NCI-H2171 (cell line): ENCODE measurements at regions not wholly inside any gene's neighbourhood (a gene's known extent, or its start where the extent isn't known, plus 50 kb on each side); places are given as distances from the start of the nearest gene placed in this dataset.

ENCODE experiments used
- DNase-seq: peaks from one replicate; lab custom pipeline; 2025; lab: John Stamatoyannopoulos, UW

DNA sequence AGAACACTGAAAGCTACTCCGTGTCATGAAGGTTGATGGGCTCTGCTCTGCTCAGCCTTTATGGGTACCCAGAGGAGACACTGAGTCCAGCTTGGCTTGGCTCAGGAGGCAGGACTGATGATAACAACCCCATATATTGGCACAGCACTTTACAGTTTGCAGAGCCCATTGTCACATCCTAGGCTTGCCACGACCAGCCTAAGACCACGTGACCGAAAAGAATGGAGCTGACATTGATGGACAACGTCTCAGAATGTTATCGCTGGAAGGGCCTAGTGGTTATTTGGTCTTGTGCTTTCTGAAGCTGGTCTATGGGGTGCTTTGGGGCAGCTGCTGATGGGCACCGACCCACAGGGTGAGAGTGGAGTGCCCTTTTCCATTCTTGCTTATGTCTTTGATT, 72.9 kb upstream of the RUNX3 start:
- no peak for DNase-seq

DNA sequence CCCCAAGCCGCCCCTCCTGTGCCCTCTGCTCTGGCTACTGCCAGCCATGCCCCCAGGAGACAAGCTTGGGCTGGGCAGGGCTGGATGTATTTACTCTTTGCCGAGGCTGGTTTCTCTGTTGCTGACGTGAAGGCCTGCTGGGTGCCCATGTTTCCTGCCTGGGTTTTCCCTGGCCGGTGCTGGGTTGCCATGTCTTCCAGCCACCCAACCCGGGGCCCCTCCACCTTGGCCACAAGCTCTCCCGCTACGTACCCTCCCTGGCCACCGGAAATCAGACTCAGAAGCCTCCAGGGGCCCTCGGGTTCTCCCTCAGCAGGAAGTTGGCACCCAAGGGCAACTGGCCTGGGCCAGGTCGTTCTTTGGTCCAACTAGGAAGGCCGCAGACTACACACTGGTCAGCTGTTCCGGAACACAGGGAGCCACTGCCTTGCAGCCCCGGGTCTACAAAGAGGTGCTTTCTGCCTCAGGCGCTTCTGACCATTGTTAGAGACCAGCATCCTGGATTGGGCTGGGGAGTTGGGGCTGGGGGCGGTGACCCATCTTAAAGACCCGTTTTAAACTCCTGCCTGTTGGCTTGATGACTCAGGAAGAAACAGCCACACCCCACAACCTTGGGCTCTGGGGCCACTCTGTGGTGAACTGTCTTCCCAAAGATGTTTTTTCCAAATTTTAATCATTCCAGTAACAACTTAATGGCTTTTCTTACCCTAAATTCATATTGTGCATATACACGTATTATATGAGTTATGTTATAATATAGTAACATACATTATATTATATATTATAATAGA, 71.2 kb upstream of the RUNX3 start:
- DNase-seq: no peak

DNA sequence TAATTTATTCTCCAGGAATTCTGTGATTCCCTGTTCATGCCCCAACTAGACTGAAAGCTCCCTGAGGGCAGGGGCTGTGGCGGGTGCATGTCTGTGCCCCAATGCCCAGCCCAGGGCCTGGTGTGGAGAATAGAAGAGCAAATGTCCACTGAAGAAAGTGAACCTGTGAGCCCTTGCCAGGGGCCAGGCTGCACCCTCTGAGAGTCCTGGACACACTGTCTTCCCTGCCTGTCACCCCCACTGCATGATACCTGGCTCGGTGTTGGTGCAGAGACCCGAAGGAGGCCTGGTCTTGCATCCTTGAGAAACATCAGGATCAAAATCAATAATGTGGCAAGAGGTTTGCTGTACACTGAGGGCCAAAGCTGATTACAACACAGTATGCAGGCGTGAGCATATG, 69.8 kb upstream of the RUNX3 start:
- DNase-seq: no peak

DNA sequence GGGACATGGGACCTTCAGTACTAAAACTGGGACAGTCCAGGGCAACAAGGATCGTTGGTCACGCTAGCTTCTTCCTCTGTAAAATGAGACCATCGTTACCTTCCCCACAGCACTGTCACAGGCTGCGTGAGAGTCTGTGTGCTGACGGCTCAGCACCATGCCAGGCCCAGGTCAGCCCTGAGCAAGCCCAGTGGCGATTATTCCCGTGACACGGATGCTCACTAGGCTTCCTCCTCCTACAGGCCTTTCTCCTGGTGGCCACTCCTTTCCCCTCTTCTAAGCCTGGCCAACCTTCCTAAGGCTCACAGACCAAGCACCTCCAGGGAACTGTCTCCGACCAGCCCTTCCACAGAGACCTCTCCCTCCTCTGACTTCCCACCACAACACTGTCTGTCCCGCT, 69.3 kb upstream of the RUNX3 start:
- no peak for DNase-seq

DNA sequence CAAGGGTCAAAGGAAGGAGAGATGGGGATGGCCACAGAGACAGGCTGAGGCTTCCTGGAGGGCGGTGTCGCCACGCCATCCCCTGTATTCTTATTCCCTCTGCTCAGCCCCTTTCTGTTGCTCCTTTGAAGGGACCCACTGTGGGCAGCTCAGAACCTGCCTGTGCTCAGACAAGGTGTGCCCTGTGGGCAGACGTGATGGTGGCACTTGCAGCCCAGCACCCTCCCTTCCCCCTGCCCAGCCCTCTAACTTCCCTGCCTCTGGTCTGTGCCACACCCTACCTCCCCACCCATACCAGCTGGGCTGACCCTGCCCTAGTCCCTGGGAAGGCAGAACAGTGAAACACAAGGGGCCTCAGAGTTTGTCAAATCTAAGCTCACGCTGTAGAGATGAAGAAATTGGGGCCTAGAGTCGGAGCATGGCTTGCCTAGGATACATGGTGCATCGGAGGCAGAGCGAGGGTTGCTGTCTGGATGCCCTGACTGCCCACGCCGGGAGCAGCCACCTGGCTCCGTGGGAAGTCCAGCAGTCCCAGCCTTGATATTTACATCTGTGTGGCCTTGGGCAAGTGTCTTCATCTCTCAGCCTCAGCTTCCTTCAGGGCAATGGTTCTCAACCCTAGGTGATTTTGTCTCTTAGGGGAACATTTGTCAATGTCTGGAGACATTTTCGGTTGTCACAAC, 68.6 kb upstream of the RUNX3 start:
- DNase-seq: no peak

DNA sequence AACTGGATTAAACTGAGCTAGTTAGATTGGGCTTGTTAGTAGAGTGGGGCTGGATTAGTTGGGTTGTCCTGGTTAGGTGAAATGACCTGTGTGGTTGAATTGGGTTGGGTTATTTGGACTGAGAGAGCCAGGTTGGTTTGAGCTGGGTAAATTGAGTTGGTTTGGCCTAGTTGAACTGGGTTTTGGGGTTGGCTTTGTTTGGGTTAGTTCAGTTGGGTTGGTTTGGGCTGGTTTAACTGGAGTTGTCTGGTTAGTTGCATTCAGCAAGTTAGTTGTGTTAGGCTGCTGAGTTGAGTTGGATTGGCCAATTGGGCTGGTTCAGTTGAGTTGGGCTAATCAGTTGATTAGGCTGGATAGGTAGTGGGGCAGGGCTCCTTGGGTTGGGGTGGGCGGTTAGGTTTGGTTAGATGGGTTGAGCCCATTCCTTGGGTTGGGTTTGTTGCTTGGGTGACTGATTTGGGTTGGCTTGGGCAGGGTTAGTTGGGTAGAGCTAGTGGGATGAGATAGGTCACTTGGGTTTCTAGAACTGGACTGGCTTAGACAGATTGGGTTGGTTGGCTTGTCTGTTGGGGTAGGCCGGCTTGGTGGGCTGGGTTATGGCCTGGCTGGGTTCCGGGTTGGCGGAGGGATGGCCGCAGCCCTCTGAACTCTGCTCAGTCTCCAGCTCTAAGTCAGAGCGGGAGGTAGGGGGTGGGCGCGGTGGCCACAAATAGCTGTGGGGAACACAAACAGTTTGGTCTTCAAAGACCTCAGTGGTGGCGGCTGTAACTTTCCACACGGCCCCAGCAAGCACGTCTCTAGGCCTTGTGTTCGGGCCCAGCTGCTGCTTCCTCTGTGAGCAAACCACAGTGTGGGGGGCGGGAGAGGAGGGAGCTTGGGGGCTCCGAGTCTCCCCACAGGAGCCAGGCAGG, 67.2 kb upstream of the RUNX3 start:
- DNase-seq: no peak

DNA sequence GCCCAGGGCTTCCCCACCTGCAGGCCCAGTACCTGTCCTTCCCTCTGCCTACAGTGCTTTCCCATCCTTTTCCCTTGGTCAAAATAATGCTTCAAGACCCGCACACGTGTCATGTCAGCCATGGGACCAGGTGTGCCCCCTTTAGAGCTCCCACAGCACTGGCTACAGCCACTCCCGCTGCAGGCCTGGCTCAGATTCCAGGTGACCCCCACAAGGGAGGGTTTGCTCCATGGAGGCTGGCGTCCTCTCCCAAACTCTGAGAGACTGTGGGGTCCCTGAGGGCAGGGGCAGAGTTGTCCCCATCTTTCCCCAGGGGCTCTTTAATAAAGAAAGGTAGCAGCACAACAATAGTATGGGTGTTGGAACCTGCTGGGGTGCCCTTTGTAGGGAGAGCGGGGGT, 66.4 kb upstream of the RUNX3 start:
- no peak for DNase-seq

DNA sequence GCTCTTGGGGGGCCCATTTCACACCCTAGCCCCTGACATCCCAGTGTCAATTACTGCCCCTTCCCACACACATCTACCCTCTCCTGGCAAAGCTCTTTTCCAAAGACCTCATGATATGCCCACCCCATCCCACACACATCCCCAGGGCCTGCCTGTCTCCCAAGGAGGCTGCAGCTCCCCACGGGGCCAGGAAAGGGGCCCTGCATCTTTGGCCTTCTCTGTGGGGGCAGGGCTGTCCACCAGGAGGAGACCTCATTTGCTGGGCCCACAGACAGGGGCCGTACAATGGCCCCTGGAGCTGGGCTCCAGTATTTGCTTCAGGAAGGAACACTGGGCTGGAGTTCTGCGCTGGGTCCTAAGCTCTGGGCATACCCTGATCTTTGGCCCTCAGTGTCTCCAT, 65.6 kb upstream of the RUNX3 start:
- no peak for DNase-seq

DNA sequence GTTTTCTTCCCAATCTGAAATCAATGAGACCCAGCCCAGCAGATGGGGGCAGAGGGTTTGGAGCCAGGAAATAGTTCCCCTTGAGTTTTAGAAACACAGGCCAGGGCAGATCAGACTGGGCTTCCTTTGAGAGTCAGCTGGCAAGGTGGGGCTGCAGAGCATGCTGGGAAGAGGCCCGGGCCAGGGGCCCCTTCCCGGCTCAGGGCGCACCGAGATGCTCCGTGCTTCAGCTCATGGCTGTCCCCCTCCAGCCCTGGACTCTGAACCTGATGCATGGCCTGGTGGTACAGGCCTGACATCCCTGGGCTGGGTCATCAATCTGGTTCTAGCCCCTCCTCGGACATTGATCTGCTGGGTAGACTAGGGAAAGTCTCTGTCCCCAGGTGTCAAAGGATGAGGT, 65.1 kb upstream of the RUNX3 start:
- no peak for DNase-seq

DNA sequence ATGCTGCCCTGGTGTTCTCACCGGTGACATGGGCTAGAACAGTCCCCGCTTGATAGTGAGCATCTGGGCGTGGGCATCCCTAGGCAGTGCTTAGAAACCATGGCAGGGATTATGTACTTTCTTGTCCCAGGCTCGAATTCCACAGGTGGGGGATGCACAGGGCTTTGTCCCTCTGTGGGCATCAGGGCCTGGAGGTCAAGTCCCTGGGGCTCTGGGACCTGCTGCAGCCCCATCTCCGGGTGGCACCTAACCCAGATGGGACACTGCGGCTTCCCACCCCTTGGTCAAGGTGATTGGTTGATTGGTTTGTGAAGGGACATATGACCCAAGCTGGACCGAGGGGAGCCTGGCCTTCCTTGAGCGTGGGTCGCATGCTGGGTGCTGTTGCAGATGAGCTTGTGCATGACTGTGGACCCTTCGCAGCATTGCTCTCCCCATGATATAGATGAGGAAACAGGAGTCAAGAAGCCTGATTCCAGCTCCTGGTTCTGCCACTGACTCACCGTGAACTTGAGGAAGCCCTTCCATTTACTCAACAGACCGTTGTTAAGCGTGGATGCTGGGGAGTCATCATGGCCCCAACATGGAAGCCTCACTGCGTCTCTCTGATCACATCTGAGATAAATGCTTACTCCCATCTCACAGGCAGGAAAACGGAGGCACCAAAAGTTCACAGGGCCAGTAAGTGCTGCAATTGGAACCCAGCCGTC, 64.0 kb upstream of the RUNX3 start:
- no peak for DNase-seq

DNA sequence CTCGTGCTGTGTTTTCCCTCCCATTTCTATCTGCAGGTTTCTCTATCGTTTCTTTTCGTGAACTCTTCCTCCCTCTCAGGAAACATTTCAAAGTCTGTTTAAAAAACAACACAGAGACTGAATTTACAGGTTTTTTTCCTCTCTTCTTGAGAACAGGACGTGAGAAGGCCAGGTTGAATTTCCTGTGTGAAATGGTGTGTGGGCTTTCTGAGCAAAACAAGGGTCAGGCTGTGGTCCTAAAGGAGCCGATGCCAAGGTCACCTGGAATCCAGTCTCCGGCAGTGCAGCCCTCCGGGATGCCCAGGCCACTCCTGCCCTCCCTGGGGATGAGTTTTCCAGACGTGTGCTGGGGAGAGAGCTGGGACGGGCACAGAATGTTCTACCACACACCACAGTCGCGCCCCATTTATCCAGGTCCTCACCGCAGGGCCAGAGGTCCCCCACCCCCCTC, 62.7 kb upstream of the RUNX3 start:
- no peak for DNase-seq

DNA sequence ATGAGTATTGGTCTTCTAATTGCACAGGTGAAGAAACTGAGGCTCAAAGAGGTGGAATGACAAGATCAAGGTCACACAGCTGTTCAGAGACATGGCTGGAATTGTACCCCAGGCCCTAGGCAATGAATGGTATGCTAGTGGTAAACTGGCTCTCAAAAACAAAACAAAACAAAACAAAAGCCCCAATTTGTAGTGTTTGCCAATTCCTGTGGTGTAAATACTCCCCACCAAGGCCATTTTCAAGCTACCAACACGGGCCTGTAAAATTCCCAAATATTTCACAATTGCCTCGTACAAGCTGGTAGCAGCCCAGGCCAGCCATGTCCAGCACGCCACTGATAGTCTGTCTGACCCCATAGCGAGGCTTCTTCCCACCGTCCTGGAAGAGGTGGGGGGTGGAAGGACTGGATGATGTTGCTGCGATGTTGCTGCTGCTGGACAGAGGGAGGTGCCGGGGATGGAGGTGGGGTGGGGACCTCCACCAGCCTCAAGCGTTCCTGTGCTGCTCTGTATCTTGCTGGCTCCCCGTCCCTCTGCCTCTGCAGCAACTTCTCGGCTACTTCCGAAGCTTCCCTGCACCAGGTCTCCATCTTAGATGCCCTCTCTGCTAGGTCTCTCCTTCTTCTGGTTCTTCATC, 62.2 kb upstream of the RUNX3 start:
- DNase-seq: no peak

DNA sequence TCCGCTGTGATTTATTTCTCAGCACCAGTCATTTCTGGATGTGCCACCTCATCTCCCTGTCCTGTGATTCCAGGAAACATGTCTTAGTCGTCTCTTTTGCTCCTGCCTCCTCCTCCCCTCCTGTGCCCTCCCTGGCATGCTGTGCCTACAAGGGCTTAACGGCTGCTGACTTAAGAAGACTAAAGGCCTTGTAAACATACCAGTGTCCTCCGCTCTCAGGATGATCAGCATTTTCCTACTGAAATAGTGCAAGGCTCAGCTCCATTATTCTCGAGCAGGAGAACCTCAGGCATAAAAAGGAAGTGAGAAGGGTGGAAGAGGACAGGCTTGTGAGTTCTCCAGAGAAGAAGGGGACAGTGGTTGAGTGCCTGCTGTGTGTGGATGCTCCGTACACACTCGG, 61.6 kb upstream of the RUNX3 start:
- DNase-seq: no peak

DNA sequence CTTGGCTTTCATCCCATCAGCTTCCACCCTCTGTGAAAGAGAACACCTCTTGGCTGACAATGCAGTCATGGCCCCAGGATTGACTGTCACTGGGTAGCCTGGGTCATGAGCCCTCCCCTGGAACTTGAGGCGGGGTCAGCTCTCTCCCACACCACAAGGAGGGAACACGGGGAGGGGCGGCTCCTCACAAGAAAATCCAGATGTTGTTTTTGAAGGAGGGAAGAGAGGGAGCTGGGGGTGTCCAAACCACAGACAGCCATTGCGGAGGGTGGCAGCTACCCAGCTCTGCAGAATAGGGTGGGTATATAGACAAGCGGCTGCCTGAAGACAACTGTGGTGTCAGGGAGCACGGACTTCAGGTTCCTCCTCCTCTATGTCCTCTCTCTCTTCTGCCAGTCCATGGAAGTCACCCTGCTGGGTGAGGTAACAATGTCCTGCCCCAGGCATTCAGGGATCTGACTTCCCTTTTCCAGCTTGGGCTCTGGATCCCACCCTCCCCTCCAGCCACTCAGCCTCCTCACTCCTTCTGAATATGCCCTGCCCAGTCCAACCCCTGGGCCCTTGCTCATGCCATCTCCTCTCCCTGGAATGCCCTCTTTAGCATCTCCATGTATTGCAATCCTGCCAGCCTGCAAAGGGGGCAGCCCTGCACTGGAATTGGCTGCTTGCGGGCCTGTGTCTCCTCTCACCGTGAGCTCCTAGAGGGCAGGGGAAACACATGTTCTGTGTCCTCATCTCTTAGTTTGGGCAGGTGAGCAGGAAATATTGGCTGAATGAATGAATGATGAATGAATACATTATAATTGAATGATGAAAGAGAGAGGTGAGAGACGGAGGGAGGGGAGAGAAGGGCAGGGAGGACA, 60.9 kb upstream of the RUNX3 start:
- DNase-seq: no peak

DNA sequence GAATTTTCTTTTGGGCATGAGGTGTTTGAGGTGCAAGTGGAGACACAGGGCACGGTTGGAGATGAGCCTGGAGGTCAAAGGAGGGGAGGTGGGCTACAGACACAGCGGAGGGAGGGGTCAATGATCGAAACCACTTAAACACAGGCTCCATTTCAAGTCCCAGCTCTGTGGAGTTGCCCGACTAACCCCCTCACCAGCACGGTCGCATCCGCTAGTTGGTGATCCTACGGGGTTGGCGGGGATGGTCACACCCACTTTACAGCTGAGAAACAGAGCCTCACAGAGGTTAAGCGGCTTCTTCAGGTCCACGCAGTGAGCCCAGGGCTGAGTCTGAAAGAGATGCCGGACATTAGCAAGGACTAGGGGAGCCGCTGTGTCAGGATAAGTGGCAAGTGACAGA, 60.1 kb upstream of the RUNX3 start:
- DNase-seq: no peak

DNA sequence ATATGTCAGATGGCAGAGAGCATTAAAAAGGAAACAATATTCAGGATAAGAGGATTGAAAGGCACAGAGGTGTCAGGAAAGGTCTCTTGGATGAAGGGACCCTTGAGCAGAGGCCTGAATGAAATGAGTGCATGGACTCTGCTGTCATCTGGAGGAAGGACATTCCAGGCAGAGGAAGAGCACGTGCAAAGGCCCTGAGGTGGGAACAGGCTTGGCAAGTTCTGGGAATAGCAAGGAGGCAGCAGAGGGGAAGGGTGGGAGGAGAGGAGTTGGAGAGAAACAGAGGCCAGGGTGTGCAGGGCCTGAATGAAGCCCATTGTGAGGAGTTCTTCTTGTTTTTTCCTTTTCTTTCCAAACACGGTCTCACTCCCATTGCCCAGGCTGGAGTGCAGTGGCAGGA, 59.0 kb upstream of the RUNX3 start:
- no peak for DNase-seq

DNA sequence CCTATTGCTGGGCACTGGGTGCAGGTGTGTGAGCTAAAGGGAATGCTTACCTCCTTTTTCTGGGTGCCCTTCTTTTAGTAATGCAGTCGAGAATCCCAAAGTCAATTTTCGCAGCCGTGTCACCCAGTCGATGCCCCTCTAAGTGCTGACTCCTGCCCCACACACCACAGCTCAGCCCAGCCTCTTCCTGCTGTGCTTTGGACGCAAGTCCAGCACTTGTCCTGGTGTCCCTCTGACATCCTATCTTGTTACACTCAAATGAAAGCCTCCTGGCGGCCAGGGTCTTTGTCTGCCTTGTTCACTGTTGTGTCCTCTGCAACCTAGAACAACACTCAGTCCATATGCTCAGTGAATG, 58.5 kb upstream of the RUNX3 start:
- no peak for DNase-seq

DNA sequence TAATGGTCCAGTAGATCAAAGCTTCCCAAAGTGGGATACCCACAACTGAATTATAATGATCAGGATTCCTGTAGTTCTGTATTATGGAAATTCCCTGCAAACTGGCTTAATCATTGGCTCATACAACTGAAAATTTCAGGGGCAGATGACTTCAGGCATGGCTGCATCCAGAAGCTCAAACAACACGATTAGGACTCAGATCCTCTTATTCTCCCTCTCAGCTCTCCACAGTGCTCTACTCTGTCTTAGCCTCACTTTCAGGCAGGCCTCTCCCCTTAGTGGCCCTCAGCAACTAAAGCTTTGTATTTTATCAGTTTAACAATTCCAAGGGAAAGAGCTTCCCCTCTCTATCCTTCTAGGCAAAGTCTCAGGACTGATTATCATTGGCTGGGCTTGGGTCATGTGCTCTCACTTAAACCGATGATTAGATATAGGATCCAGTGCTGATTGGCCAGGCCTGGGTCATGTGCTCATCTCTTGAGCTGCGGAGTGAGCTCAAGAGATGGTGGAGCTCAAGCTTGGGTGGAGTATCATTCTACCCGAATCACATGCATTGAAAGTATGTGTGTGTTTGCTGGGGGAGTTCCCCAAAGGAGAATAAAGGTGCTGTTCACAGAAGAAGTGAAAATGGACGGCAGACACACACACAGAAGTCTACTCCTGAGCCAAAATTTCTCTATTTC, 57.9 kb upstream of the RUNX3 start:
- no peak for DNase-seq

DNA sequence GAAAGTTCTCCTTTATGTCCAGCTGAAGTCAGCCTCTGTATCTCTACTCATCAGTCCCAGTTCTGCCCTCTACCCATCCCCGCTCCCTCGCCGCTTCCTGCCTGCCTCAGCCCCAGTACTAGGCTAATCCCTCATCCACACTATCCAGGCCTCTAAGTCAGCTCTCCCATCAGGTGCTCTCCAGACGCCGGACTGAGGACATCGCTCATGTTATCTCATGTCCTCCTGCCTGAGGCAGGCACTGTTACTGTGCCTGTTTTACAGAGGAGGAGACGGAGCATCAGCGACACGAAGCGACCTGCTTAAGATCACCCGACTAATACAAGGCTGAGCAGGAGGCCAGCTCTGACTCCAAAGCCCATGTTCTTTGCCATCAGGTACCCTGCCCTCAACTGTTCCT, 57.3 kb upstream of the RUNX3 start:
- no peak for DNase-seq

DNA sequence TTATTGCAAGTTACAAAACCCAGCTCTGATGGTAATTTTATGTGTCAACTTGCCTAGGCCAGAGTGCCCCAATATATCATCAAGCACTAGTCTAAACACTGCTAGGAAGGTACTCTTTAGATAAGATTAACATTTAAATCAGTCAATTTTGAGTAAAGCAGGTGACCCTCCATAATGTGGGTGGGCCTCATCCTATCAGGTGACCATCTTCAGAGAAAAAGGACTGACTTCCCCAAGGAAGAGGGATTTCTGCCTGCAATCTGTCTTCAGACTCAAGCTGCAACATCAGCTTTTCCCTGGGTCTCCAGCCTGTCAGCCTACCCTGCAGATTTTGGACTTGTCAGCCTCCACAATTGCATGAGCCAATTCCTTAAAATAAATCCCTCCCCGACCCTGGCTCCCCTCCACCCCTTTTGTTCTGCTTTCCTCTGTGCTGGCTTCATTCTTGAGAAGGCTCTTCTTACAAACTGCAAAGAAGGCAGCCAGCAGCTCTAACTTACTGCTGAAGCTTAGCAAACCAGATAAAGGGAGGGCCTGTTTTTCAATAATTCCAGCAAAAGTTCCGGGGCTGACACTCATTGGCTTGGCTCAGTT, 56.4 kb upstream of the RUNX3 start:
- DNase-seq: no peak
